Activated T-helper 1 cell treated with anti-CD3 and anti-CD28 coated beads, Interleukin-12 subunit alpha, Interleukin-12 subunit beta, Interleukin-2, Interleukin-4 antibody, amounts not matched to agents 30 ng/mL and 10 ng/mL and 1 ng/mL, durations not matched to agents 14 hours and 24 hours and 36 hours (primary cell): ENCODE measurements at regions not wholly inside any gene's neighbourhood (a gene's known extent, or its start where the extent isn't known, plus 50 kb on each side); places are given as distances from the start of the nearest gene placed in this dataset.
"Not testable (repeated sequence)": the region's sequence is repeated elsewhere in the genome, so short reads cannot be mapped to it uniquely, and the experiment has no call there.

Source experiments
- DNase-seq: peaks from one replicate; pipeline ENCODE4 v3.0.0; 2021; ENCODE audit warnings: low spot score
- H3K27ac Mint-ChIP-seq: one replicate; pipeline ENCODE4 v1.8.0; 2021; ENCODE audit warnings: mild to moderate bottlenecking, mixed read lengths
- H3K27me3 Mint-ChIP-seq: one replicate; pipeline ENCODE4 v1.8.0; 2022; ENCODE audit warnings: mild to moderate bottlenecking, moderate library complexity, mixed read lengths; ENCODE audit not compliant: insufficient read depth
- H3K36me3 Mint-ChIP-seq: one replicate; pipeline ENCODE4 v1.8.0; 2021; ENCODE audit warnings: low read depth, mixed read lengths
- H3K4me1 Mint-ChIP-seq: one replicate; pipeline ENCODE4 v1.8.0; 2021; ENCODE audit warnings: low read depth, mixed read lengths
- H3K4me3 Mint-ChIP-seq: one replicate; pipeline ENCODE4 v1.8.0; 2021; ENCODE audit warnings: mild to moderate bottlenecking, moderate library complexity, mixed read lengths
- H3K9me3 Mint-ChIP-seq: one replicate; pipeline ENCODE4 v1.8.0; 2021; ENCODE audit warnings: mixed read lengths
- intact Hi-C: fragments of 100-400 bp; cut with micrococcal nuclease; formaldehyde crosslinking; loops from one replicate; pipeline ENCODE4 v1.15.1; 2024

GRCh38 chr10:130968964-130969363, 342.6 kb downstream of the TCERG1L start:
- H3K4me3 Mint-ChIP-seq, result no peak overlapping the region
- H3K4me1 Mint-ChIP-seq, result no peaks in the 10 kb centered on the region
- intact Hi-C loops, result no loop called here
- H3K36me3 Mint-ChIP-seq, result no peaks in the 10 kb centered on the region
- DNase-seq, result no peak
- H3K9me3 Mint-ChIP-seq, result no peaks in the 10 kb centered on the region
- no peak overlapping the region for H3K27ac Mint-ChIP-seq
- no peaks in the 10 kb centered on the region for H3K27me3 Mint-ChIP-seq

GRCh38 chr10:130969700-130970099, 341.8 kb downstream of the TCERG1L start:
- no peaks in the 10 kb centered on the region for H3K36me3 Mint-ChIP-seq

GRCh38 chr10:130970341-130971122, 341.0 kb downstream of the TCERG1L start:
- Mint-ChIP-seq H3K36me3 (no peaks in the 10 kb centered on the region), H3K27ac (no peak overlapping the region), H3K27me3 (no peaks in the 10 kb centered on the region), H3K9me3 (no peaks in the 10 kb centered on the region), H3K4me3 (no peak overlapping the region), H3K4me1 (no peaks in the 10 kb centered on the region)
- intact Hi-C loops, result no loop called here
- no peak for DNase-seq

More at GRCh38 chr10:130969700-130970099, 341.8 kb downstream of the TCERG1L start:
- Mint-ChIP-seq H3K4me1 (no peaks in the 10 kb centered on the region), H3K4me3 (no peak overlapping the region), H3K27ac (no peak overlapping the region), H3K9me3 (no peaks in the 10 kb centered on the region), H3K27me3 (no peaks in the 10 kb centered on the region)
- no peak for DNase-seq
- intact Hi-C loops, result no loop called here

- intact Hi-C loops, result no loop called here
- DNase-seq, result no peak
- no peaks in the 10 kb centered on the region for H3K36me3 Mint-ChIP-seq
- H3K9me3 Mint-ChIP-seq, result no peaks in the 10 kb centered on the region
- no peak overlapping the region for H3K4me3 Mint-ChIP-seq
- H3K27ac Mint-ChIP-seq, result no peak overlapping the region
- H3K27me3 Mint-ChIP-seq, result no peaks in the 10 kb centered on the region
- H3K4me1 Mint-ChIP-seq, result no peaks in the 10 kb centered on the region
Measured at GRCh38 chr10:130971123-130971435, 340.4 kb downstream of the TCERG1L start.

GRCh38 chr10:130973127-130973839, 338.2 kb downstream of the TCERG1L start:
- no peak overlapping the region for H3K4me3 Mint-ChIP-seq

GRCh38 chr10:130974166-130974565, 337.4 kb downstream of the TCERG1L start:
- intact Hi-C loops, result no loop called here
- Mint-ChIP-seq H3K27ac (no peak overlapping the region), H3K36me3 (no peaks in the 10 kb centered on the region), H3K9me3 (no peaks in the 10 kb centered on the region), H3K27me3 (no peaks in the 10 kb centered on the region), H3K4me1 (no peaks in the 10 kb centered on the region), H3K4me3 (no peak overlapping the region)
- DNase-seq, result no peak

More at GRCh38 chr10:130973127-130973839, 338.2 kb downstream of the TCERG1L start:
- DNase-seq, result no peak
- Mint-ChIP-seq H3K27ac (no peak overlapping the region), H3K4me1 (no peaks in the 10 kb centered on the region), H3K36me3 (no peaks in the 10 kb centered on the region), H3K27me3 (no peaks in the 10 kb centered on the region), H3K9me3 (no peaks in the 10 kb centered on the region)
- intact Hi-C loops, result no loop called here

GRCh38 chr10:130975351-130975750, 336.2 kb downstream of the TCERG1L start:
- H3K9me3 Mint-ChIP-seq, H3K27me3 Mint-ChIP-seq, H3K4me3 Mint-ChIP-seq, intact Hi-C loops, H3K27ac Mint-ChIP-seq, H3K4me1 Mint-ChIP-seq, DNase-seq, H3K36me3 Mint-ChIP-seq: not testable (repeated sequence)

- no peaks in the 10 kb centered on the region for H3K9me3 Mint-ChIP-seq
- H3K4me1 Mint-ChIP-seq, result no peaks in the 10 kb centered on the region
- no peaks in the 10 kb centered on the region for H3K27me3 Mint-ChIP-seq
- no peaks in the 10 kb centered on the region for H3K36me3 Mint-ChIP-seq
- no peak overlapping the region for H3K4me3 Mint-ChIP-seq
- DNase-seq, result no peak
- no peak overlapping the region for H3K27ac Mint-ChIP-seq
- intact Hi-C loops, result no loop called here
Measured at GRCh38 chr10:130982802-130983201, 328.7 kb downstream of the TCERG1L start.

GRCh38 chr10:130983749-130984148, 327.8 kb downstream of the TCERG1L start:
- H3K4me3 Mint-ChIP-seq, result no peak overlapping the region

GRCh38 chr10:130984686-130985085, 326.8 kb downstream of the TCERG1L start:
- Mint-ChIP-seq H3K27ac (no peak overlapping the region), H3K4me1 (no peaks in the 10 kb centered on the region), H3K4me3 (no peak overlapping the region), H3K9me3 (no peaks in the 10 kb centered on the region), H3K36me3 (no peaks in the 10 kb centered on the region), H3K27me3 (no peaks in the 10 kb centered on the region)
- intact Hi-C loops, result no loop called here
- no peak for DNase-seq

More at GRCh38 chr10:130983749-130984148, 327.8 kb downstream of the TCERG1L start:
- Mint-ChIP-seq H3K27ac (no peak overlapping the region), H3K36me3 (no peaks in the 10 kb centered on the region), H3K9me3 (no peaks in the 10 kb centered on the region), H3K4me1 (no peaks in the 10 kb centered on the region), H3K27me3 (no peaks in the 10 kb centered on the region)
- intact Hi-C loops, result no loop called here
- no peak for DNase-seq

GRCh38 chr10:130985158-130985753, 326.3 kb downstream of the TCERG1L start:
- intact Hi-C loops, result no loop called here
- no peak for DNase-seq
- Mint-ChIP-seq H3K36me3 (no peaks in the 10 kb centered on the region), H3K27me3 (no peaks in the 10 kb centered on the region), H3K4me3 (no peak overlapping the region), H3K27ac (no peak overlapping the region), H3K9me3 (no peaks in the 10 kb centered on the region), H3K4me1 (no peaks in the 10 kb centered on the region)

- H3K27me3 Mint-ChIP-seq, result no peaks in the 10 kb centered on the region
- intact Hi-C loops, result no loop called here
- H3K4me3 Mint-ChIP-seq, result no peak overlapping the region
- DNase-seq, result no peak
- H3K36me3 Mint-ChIP-seq, result no peaks in the 10 kb centered on the region
- no peaks in the 10 kb centered on the region for H3K4me1 Mint-ChIP-seq
- H3K27ac Mint-ChIP-seq, result no peak overlapping the region
- H3K9me3 Mint-ChIP-seq, result no peaks in the 10 kb centered on the region
Measured at GRCh38 chr10:130986846-130987245, 324.7 kb downstream of the TCERG1L start.

- intact Hi-C loops, result no loop called here
- Mint-ChIP-seq H3K27ac (no peak overlapping the region), H3K9me3 (no peaks in the 10 kb centered on the region), H3K4me1 (no peaks in the 10 kb centered on the region), H3K4me3 (no peak overlapping the region), H3K27me3 (no peaks in the 10 kb centered on the region), H3K36me3 (no peaks in the 10 kb centered on the region)
- DNase-seq, result no peak
Measured at GRCh38 chr10:130987401-130987800, 324.1 kb downstream of the TCERG1L start.
